A549 (cell line): ENCODE measurements at regions not wholly inside any gene's neighbourhood (a gene's known extent, or its start where the extent isn't known, plus 50 kb on each side); places are given as distances from the start of the nearest gene placed in this dataset.

Experiments
- BCL3 ChIP-seq: fragments of >200 bp; sonication (Bioruptor Twin); formaldehyde crosslinking; IDR thresholded peaks from 3 replicates; pipeline ENCODE4 v1.6.1; 2016
- CTCF ChIP-seq: fragments of >200 bp; sonication (Bioruptor Twin); formaldehyde crosslinking; IDR thresholded peaks from 3 replicates; pipeline ENCODE4 v1.5.1; 2016
- FOSL2 ChIP-seq, 2 experiments: fragments of 450-650 bp in 1 of 2; fragments of >200 bp in 1 of 2; sonication (Bioruptor Twin) in 1 of 2; formaldehyde crosslinking; IDR thresholded peaks; 2 replicates each; pipeline versions ENCODE4 v1.5.0 to v1.6.1; 2016 to 2020; ENCODE audit warnings: mild to moderate bottlenecking in 1 of 2, moderate library complexity in 1 of 2
- FOXS1 ChIP-seq: fragments of 250-450 bp; sonication (Bioruptor Pico); IDR thresholded peaks from 2 replicates; pipeline ENCODE4 v1.5.0; 2020; ENCODE audit warnings: mild to moderate bottlenecking, moderate library complexity
- HMGXB4 ChIP-seq: fragments of 250-450 bp; sonication (Bioruptor Pico); IDR thresholded peaks from 2 replicates; pipeline ENCODE4 v1.5.0; 2021; ENCODE audit warnings: mild to moderate bottlenecking, moderate library complexity, borderline replicate concordance
- HOXB13 ChIP-seq: fragments of 250-450 bp; sonication (Bioruptor Pico); IDR thresholded peaks from 2 replicates; pipeline ENCODE4 v1.5.0; 2020; ENCODE audit warnings: low read depth, mild to moderate bottlenecking, moderate library complexity
- JUN ChIP-seq, 2 experiments: fragments of >200 bp; sonication (Bioruptor Twin); formaldehyde crosslinking; IDR thresholded peaks; 2 replicates in 1 of 2; 3 replicates in 1 of 2; pipeline ENCODE4 v1.6.1; 2016 to 2017
- PHF8 ChIP-seq: fragments of 200-600 bp; sonication (generic); IDR thresholded peaks from 2 replicates; pipeline ENCODE4 v1.6.1; 2016; ENCODE audit warnings: low read depth, mild to moderate bottlenecking, antibody characterized with exemption, moderate library complexity, borderline replicate concordance
- POLR2A ChIP-seq: IDR thresholded peaks from 2 replicates; pipeline ENCODE4 v1.6.1; 2012; ENCODE audit warnings: mild to moderate bottlenecking, low read length
- RFX5 ChIP-seq: fragments of 450-650 bp; IDR thresholded peaks from 2 replicates; pipeline ENCODE4 v1.7.1; 2014; ENCODE audit warnings: antibody characterized with exemption, mild to moderate bottlenecking, moderate library complexity
- USF2 ChIP-seq: fragments of 450-650 bp; IDR thresholded peaks from 2 replicates; pipeline ENCODE4 v1.6.1; 2014; ENCODE audit warnings: antibody characterized with exemption

- no peak for TF ChIP-seq FOXS1
- TF ChIP-seq USF2: no peak
- TF ChIP-seq PHF8: no peak
- no peak for TF ChIP-seq CTCF
- TF ChIP-seq RFX5: no peak
- no peak for TF ChIP-seq HOXB13 (CRISPR knock-in tag)
- TF ChIP-seq HMGXB4 (CRISPR knock-in tag): no peak
- no peak for TF ChIP-seq FOSL2 (IDR thresholded peaks at IDR 0.05)
- TF ChIP-seq FOSL2 (CRISPR knock-in tag; IDR thresholded peaks at IDR 0.05): no peak
- no peak for TF ChIP-seq JUN (IDR thresholded peaks at IDR 0.05)
- TF ChIP-seq POLR2A: no peak
- TF ChIP-seq BCL3: no peak
Observed at GRCh38 chr11:90606721-90607120, 383.9 kb upstream of the CHORDC1 start.
